Mesothelial cell of epicardium (in vitro differentiated cells): ENCODE measurements at regions not wholly inside any gene's neighbourhood (a gene's known extent, or its start where the extent isn't known, plus 50 kb on each side); places are given as distances from the start of the nearest gene placed in this dataset.

ENCODE experiments used
- DNase-seq, 2 experiments: peaks; one replicate each; pipeline ENCODE4 v3.0.0; 2021; ENCODE audit warnings: low spot score in 2 of 2; ENCODE audit not compliant: unreplicated experiment in 2 of 2
- H3K27ac Mint-ChIP-seq: 2 replicates; pipeline ENCODE4 v1.8.0; 2021; ENCODE audit warnings: mixed read lengths
- H3K27me3 Mint-ChIP-seq: 2 replicates; pipeline ENCODE4 v1.8.0; 2021; ENCODE audit warnings: low read depth, mixed read lengths
- H3K36me3 Mint-ChIP-seq: 2 replicates; pipeline ENCODE4 v1.8.0; 2021; ENCODE audit warnings: mixed read lengths
- H3K4me1 Mint-ChIP-seq: 2 replicates; pipeline ENCODE4 v1.8.0; 2021; ENCODE audit warnings: mixed read lengths
- H3K4me3 Mint-ChIP-seq: 2 replicates; pipeline ENCODE4 v1.8.0; 2021; ENCODE audit warnings: mild to moderate bottlenecking, moderate library complexity, mixed read lengths
- H3K9me3 Mint-ChIP-seq: 2 replicates; pipeline ENCODE4 v1.8.0; 2021; ENCODE audit warnings: mixed read lengths
- TF ChIP-seq, protein P1 (sequence below): fragments of 200-600 bp; sonication (generic); IDR thresholded peaks from one replicate; pipeline ENCODE4 v1.5.0; 2021; ENCODE audit warnings: antibody characterized with exemption; ENCODE audit not compliant: unreplicated experiment

- DNase-seq = no peak
- peaks cover 9% of the 10 kb centered on the region for H3K9me3 Mint-ChIP-seq
- TF ChIP-seq, protein P1, sequence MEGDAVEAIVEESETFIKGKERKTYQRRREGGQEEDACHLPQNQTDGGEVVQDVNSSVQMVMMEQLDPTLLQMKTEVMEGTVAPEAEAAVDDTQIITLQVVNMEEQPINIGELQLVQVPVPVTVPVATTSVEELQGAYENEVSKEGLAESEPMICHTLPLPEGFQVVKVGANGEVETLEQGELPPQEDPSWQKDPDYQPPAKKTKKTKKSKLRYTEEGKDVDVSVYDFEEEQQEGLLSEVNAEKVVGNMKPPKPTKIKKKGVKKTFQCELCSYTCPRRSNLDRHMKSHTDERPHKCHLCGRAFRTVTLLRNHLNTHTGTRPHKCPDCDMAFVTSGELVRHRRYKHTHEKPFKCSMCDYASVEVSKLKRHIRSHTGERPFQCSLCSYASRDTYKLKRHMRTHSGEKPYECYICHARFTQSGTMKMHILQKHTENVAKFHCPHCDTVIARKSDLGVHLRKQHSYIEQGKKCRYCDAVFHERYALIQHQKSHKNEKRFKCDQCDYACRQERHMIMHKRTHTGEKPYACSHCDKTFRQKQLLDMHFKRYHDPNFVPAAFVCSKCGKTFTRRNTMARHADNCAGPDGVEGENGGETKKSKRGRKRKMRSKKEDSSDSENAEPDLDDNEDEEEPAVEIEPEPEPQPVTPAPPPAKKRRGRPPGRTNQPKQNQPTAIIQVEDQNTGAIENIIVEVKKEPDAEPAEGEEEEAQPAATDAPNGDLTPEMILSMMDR = no peak
- H3K36me3 Mint-ChIP-seq = no peaks in the 10 kb centered on the region
- H3K27ac Mint-ChIP-seq = no peak overlapping the region
- peaks cover 29% of the 10 kb centered on the region for H3K4me1 Mint-ChIP-seq
- no peaks in the 10 kb centered on the region for H3K27me3 Mint-ChIP-seq
- no peak overlapping the region for H3K4me3 Mint-ChIP-seq
Measured at GRCh38 chr6:4611429-4612129, 164.6 kb upstream of the CDYL start.

GRCh38 chr6:4610256-4610655 is 165.9 kb upstream of the CDYL start:
- peaks cover 9% of the 10 kb centered on the region for H3K9me3 Mint-ChIP-seq
- no peak overlapping the region for H3K4me3 Mint-ChIP-seq
- peak overlapping the region; percentile 21 for H3K27ac Mint-ChIP-seq
- TF ChIP-seq, protein P1 = no peak
- H3K4me1 Mint-ChIP-seq = peaks cover 29% of the 10 kb centered on the region
- no peak for DNase-seq
- H3K36me3 Mint-ChIP-seq = no peaks in the 10 kb centered on the region
- H3K27me3 Mint-ChIP-seq = no peaks in the 10 kb centered on the region

DNA sequence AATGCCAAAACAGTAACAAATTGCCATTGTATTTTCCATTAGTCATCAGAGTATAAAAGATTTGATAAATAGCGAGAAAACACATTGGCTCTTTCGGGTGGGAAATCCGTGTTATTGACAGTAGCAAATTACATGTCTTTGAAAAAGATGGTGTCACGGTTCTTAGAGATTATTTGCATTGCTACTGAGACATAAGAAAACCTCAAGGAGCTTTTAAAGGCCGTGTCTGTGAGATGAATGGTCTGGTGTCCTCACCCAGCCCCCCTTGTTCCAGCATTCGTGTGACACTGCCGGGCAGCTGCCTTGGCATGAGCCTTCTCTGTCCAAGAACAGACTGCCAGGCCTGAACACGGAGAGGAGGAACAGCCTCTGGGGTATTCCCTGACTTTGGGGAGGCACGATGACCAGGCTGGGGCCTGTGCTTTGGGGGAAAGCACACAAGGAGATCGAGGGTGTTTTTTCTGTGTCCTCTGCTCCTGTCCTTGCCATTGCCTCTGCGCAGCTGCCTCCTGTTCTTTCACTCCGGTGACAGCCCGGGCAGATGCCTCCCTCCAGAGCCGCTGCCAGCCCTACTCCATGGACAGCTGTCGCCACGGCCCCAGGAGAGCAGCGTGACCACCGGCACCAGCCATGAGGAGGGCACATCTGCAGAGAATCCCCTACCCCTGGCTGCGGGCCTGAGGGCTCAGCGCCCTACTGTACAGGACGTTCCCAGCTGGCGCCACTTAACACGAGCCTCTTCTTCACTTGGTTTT is 167.7 kb upstream of the CDYL start:
- no peak overlapping the region for H3K4me3 Mint-ChIP-seq
- no peak for DNase-seq
- no peaks in the 10 kb centered on the region for H3K27me3 Mint-ChIP-seq
- H3K36me3 Mint-ChIP-seq = no peaks in the 10 kb centered on the region
- H3K9me3 Mint-ChIP-seq = no peaks in the 10 kb centered on the region
- TF ChIP-seq, protein P1 = no peak
- peaks cover 29% of the 10 kb centered on the region for H3K4me1 Mint-ChIP-seq
- no peak overlapping the region for H3K27ac Mint-ChIP-seq

GRCh38 chr6:4607793-4608192 is 168.4 kb upstream of the CDYL start:
- no peak for DNase-seq
- TF ChIP-seq, protein P1 = no peak
- no peaks in the 10 kb centered on the region for H3K9me3 Mint-ChIP-seq
- H3K27ac Mint-ChIP-seq = no peak overlapping the region
- no peaks in the 10 kb centered on the region for H3K27me3 Mint-ChIP-seq
- no peak overlapping the region for H3K4me3 Mint-ChIP-seq
- H3K36me3 Mint-ChIP-seq = no peaks in the 10 kb centered on the region
- H3K4me1 Mint-ChIP-seq = peaks cover 29% of the 10 kb centered on the region

DNA sequence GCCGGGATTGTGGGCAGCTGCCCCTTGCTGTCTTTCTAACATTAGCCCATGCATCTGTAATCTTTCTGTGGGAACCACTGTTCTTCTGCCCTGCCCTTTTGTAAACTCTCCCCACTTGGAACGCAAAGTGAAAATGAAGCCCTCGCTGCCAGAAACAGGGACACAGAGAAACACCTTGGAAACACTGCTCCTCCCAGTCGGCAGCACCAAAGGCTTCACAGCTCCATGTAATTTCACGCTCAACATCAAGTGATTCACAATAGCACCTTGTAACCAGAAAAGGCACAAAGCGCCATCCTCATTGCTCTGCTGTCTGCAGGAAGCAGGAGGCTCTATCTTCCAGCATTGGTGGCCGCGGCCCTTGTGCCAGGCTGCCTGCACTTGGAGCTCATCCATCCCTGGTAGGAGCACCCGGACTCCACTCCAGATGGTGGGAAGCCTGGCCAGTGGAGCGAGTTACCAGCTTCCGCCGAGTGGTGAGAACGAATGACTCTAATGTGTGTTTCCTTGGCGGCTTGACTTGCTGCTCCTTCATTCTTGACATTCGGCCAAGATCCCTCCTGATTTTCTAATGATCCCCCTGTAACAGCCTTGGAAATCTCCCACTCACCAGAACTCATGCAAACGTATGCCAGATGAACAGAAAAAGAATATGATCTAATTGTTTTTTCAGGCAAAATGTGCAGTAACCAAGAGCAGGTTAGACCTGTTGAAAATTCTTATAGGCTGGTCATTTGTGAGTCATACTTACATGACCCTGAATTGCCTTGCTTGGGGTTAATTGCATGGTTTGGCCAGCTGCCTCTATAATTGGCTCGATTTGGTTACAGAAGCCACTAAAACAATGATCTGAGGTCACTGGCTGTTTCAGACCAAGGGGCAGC is 169.1 kb upstream of the CDYL start:
- H3K4me3 Mint-ChIP-seq = no peak overlapping the region
- H3K4me1 Mint-ChIP-seq = peaks cover 24% of the 10 kb centered on the region
- no peaks in the 10 kb centered on the region for H3K27me3 Mint-ChIP-seq
- H3K9me3 Mint-ChIP-seq = no peaks in the 10 kb centered on the region
- no peak for DNase-seq
- TF ChIP-seq, protein P1 = no peak
- H3K36me3 Mint-ChIP-seq = no peaks in the 10 kb centered on the region
- no peak overlapping the region for H3K27ac Mint-ChIP-seq
